ENCODE measurements at regions not wholly inside any gene's neighbourhood (a gene's known extent, or its start where the extent isn't known, plus 50 kb on each side); places are given as distances from the start of the nearest gene placed in this dataset.

DNA sequence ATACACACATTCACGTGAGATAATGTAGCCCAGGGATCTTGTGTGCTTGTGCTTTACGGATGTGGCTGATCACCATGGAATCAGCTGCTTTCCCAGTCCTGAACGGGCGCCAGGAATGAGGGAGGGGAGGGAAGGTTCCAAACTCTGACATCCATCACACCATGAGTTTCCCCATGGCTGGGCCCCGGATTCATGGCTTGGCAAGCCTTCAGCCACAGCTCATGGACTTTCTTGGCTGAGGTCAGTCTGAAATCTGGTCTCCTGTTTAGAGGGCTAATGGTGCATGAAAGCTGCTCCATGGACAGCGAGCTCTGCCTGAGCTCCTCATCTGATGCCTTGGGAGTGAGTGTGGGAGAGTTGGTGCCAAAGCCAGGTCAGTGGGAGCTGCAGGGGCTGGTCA, 767.6 kb upstream of the EEF2KMT start:
- ATAC-seq, result no peak
- TF ChIP-seq PPARA (CRISPR knock-in tag; IDR thresholded peaks at IDR 0.05; ENCODE audit: borderline replicate concordance) (no peak), ZNF8 (CRISPR knock-in tag; IDR thresholded peaks at IDR 0.05) (no peak), CSDC2 (CRISPR knock-in tag; IDR thresholded peaks at IDR 0.05) (no peak), BACH2 (CRISPR knock-in tag; IDR thresholded peaks at IDR 0.05; ENCODE audit: borderline replicate concordance) (no peak), TOX (CRISPR knock-in tag; IDR thresholded peaks at IDR 0.05; ENCODE audit: borderline replicate concordance) (no peak), ZNF70 (CRISPR knock-in tag; IDR thresholded peaks at IDR 0.05) (no peak), OSR1 (CRISPR knock-in tag; IDR thresholded peaks at IDR 0.05) (no peak), ZC3H10 (CRISPR knock-in tag; IDR thresholded peaks at IDR 0.05) (no peak), GLIS3 (CRISPR knock-in tag; IDR thresholded peaks at IDR 0.05) (no peak), ISL1 (CRISPR knock-in tag; IDR thresholded peaks at IDR 0.05) (no peak), SNAI2 (CRISPR knock-in tag; IDR thresholded peaks at IDR 0.05) (no peak), ESRRG (CRISPR knock-in tag; IDR thresholded peaks at IDR 0.05) (no peak), TCF4 (CRISPR knock-in tag; IDR thresholded peaks at IDR 0.05; ENCODE audit: borderline replicate concordance) (no peak), ZNF565 (CRISPR knock-in tag; conservative IDR thresholded peaks at IDR 0.05; ENCODE audit: low read depth) (no peak)
- TF ChIP-seq, protein P1, sequence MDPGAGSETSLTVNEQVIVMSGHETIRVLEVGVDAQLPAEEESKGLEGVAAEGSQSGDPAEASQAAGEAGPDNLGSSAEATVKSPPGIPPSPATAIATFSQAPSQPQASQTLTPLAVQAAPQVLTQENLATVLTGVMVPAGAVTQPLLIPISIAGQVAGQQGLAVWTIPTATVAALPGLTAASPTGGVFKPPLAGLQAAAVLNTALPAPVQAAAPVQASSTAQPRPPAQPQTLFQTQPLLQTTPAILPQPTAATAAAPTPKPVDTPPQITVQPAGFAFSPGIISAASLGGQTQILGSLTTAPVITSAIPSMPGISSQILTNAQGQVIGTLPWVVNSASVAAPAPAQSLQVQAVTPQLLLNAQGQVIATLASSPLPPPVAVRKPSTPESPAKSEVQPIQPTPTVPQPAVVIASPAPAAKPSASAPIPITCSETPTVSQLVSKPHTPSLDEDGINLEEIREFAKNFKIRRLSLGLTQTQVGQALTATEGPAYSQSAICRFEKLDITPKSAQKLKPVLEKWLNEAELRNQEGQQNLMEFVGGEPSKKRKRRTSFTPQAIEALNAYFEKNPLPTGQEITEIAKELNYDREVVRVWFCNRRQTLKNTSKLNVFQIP (CRISPR knock-in tag; IDR thresholded peaks at IDR 0.05; ENCODE audit: borderline replicate concordance, low read depth), result no peak
- TF ChIP-seq, protein P2, sequence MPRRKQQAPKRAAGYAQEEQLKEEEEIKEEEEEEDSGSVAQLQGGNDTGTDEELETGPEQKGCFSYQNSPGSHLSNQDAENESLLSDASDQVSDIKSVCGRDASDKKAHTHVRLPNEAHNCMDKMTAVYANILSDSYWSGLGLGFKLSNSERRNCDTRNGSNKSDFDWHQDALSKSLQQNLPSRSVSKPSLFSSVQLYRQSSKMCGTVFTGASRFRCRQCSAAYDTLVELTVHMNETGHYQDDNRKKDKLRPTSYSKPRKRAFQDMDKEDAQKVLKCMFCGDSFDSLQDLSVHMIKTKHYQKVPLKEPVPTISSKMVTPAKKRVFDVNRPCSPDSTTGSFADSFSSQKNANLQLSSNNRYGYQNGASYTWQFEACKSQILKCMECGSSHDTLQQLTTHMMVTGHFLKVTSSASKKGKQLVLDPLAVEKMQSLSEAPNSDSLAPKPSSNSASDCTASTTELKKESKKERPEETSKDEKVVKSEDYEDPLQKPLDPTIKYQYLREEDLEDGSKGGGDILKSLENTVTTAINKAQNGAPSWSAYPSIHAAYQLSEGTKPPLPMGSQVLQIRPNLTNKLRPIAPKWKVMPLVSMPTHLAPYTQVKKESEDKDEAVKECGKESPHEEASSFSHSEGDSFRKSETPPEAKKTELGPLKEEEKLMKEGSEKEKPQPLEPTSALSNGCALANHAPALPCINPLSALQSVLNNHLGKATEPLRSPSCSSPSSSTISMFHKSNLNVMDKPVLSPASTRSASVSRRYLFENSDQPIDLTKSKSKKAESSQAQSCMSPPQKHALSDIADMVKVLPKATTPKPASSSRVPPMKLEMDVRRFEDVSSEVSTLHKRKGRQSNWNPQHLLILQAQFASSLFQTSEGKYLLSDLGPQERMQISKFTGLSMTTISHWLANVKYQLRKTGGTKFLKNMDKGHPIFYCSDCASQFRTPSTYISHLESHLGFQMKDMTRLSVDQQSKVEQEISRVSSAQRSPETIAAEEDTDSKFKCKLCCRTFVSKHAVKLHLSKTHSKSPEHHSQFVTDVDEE (CRISPR knock-in tag; IDR thresholded peaks at IDR 0.05), result no peak
- TF ChIP-seq, protein P3, sequence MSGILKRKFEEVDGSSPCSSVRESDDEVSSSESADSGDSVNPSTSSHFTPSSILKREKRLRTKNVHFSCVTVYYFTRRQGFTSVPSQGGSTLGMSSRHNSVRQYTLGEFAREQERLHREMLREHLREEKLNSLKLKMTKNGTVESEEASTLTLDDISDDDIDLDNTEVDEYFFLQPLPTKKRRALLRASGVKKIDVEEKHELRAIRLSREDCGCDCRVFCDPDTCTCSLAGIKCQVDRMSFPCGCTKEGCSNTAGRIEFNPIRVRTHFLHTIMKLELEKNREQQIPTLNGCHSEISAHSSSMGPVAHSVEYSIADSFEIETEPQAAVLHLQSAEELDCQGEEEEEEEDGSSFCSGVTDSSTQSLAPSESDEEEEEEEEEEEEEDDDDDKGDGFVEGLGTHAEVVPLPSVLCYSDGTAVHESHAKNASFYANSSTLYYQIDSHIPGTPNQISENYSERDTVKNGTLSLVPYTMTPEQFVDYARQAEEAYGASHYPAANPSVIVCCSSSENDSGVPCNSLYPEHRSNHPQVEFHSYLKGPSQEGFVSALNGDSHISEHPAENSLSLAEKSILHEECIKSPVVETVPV (CRISPR knock-in tag; IDR thresholded peaks at IDR 0.05), result no peak
- TF ChIP-seq, protein P4, sequence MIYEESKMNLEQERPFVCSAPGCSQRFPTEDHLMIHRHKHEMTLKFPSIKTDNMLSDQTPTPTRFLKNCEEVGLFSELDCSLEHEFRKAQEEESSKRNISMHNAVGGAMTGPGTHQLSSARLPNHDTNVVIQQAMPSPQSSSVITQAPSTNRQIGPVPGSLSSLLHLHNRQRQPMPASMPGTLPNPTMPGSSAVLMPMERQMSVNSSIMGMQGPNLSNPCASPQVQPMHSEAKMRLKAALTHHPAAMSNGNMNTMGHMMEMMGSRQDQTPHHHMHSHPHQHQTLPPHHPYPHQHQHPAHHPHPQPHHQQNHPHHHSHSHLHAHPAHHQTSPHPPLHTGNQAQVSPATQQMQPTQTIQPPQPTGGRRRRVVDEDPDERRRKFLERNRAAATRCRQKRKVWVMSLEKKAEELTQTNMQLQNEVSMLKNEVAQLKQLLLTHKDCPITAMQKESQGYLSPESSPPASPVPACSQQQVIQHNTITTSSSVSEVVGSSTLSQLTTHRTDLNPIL (CRISPR knock-in tag; IDR thresholded peaks at IDR 0.05; ENCODE audit: low read depth), result no peak
- TF ChIP-seq, protein P5, sequence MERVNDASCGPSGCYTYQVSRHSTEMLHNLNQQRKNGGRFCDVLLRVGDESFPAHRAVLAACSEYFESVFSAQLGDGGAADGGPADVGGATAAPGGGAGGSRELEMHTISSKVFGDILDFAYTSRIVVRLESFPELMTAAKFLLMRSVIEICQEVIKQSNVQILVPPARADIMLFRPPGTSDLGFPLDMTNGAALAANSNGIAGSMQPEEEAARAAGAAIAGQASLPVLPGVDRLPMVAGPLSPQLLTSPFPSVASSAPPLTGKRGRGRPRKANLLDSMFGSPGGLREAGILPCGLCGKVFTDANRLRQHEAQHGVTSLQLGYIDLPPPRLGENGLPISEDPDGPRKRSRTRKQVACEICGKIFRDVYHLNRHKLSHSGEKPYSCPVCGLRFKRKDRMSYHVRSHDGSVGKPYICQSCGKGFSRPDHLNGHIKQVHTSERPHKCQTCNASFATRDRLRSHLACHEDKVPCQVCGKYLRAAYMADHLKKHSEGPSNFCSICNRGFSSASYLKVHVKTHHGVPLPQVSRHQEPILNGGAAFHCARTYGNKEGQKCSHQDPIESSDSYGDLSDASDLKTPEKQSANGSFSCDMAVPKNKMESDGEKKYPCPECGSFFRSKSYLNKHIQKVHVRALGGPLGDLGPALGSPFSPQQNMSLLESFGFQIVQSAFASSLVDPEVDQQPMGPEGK (CRISPR knock-in tag; IDR thresholded peaks at IDR 0.05; ENCODE audit: borderline replicate concordance), result no peak

DNA sequence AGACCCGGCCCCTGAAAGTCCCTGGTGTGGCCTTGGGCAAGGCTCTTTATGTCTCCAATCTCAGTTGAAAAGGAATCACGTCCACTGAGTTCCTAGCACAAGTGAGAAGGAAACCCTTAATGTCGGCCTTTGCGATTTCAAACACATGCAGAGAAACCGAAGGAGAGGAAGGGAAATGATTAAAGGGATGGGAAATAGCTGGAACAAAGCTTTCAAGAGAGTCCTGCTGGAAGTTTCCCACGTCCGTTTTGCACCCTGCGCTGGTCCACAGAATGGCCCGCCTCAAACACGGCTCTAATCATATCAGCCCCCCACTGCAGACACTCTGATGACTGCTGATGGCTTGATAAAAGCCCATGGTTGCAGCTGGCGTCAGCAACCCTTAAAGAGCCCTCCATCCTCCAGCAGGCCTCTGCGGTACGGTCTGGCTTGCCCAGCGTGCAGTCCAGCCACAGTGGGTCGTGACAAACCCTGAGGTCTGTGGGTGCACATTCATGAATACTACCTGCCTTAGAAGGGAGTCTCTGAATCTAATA, 765.5 kb upstream of the EEF2KMT start:
- ATAC-seq, result peak; percentile 30; the same call in 1 of the 3 replicates
- no peak for TF ChIP-seq BACH2 (CRISPR knock-in tag; IDR thresholded peaks at IDR 0.05; ENCODE audit: borderline replicate concordance)
- TF ChIP-seq TOX (CRISPR knock-in tag; IDR thresholded peaks at IDR 0.05; ENCODE audit: borderline replicate concordance), result no peak
- no peak for TF ChIP-seq OSR1 (CRISPR knock-in tag; IDR thresholded peaks at IDR 0.05)
- no peak for TF ChIP-seq ZFP3 (CRISPR knock-in tag; IDR thresholded peaks at IDR 0.05)
- TF ChIP-seq ZNF8 (CRISPR knock-in tag; IDR thresholded peaks at IDR 0.05), result 0 out of 2 replicates have a peak, but pooled peaks have one; percentile 18
- no peak for TF ChIP-seq SNAI2 (CRISPR knock-in tag; IDR thresholded peaks at IDR 0.05)
- no peak for TF ChIP-seq GLIS3 (CRISPR knock-in tag; IDR thresholded peaks at IDR 0.05)
- no peak for TF ChIP-seq ESRRG (CRISPR knock-in tag; IDR thresholded peaks at IDR 0.05)
- TF ChIP-seq TCF4 (CRISPR knock-in tag; IDR thresholded peaks at IDR 0.05; ENCODE audit: borderline replicate concordance), result peak; percentile 41; the same call in 1 of the 2 replicates
- TF ChIP-seq, protein P2 (CRISPR knock-in tag; IDR thresholded peaks at IDR 0.05), result 0 out of 2 replicates have a peak, but pooled peaks have one; percentile 40
- TF ChIP-seq PPARA (CRISPR knock-in tag; IDR thresholded peaks at IDR 0.05; ENCODE audit: borderline replicate concordance), result no peak
- no peak for TF ChIP-seq ARNTL (CRISPR knock-in tag; IDR thresholded peaks at IDR 0.05; ENCODE audit: borderline replicate concordance, low read depth)
- no peak for TF ChIP-seq ZNF565 (CRISPR knock-in tag; conservative IDR thresholded peaks at IDR 0.05; ENCODE audit: low read depth)
- no peak for TF ChIP-seq ISL1 (CRISPR knock-in tag; IDR thresholded peaks at IDR 0.05)

All from SK-N-SH treated with all-trans-retinoic acid at 6 μM for 48 hours (cell line).